ENCODE measurements at regions not wholly inside any gene's neighbourhood (a gene's known extent, or its start where the extent isn't known, plus 50 kb on each side); places are given as distances from the start of the nearest gene placed in this dataset.

DNA sequence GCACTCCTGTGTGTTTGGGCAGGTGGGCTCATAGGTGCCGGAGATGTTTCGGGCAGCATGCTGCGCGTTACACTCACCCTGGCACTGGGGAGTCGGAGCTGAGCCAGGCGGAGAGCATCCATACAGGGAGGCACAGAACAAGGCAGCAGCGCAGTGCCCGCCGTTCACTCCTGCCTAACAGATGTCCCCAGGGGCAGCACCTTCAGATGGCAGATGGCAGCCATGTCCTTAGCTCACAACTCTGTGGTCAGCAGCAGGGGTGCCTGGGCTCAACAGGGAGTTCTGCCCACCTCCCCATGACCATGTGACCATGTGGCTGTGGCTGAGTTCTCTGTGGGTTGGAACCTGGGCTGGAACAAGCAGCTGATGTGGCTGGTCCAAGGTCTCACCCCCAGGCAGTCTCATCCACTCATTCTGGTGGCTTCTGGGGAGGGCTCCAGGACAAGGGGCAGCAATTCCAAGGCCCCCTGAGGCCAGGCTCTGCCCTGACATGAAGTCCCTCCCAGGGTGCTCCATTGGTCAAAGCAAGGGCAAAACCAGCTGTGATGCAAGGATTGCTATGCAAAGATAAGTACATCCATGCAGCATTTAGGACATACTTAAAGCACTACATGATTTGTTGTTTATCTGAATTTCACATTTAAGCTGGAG, 64.2 kb downstream of the MRPL36 start:
- no peak overlapping the region for H3K4me3 ChIP-seq
- no peak for TF ChIP-seq POLR2A (IDR thresholded peaks at IDR 0.05)
- TF ChIP-seq CTCF (IDR thresholded peaks at IDR 0.05) = no peak
- intact Hi-C loops (cut with DNase I) = no loop called here
- WGBS, 4 donors = 86 to 100% (median 92%) methylated on average over 4 to 9 of the region's 9 CpGs
- H3K9me3 ChIP-seq = peaks cover 0 to 13% (median 6%) of the 10 kb centered on the region in 12 donors
- peaks cover 0 to 14% (median 2%) of the 10 kb centered on the region in 9 donors for H3K27me3 ChIP-seq
- peak in 1 of 5 donors; percentile 8 for DNase-seq
- H3K36me3 ChIP-seq = no peaks in the 10 kb centered on the region
- no peak for ATAC-seq
- no peaks in the 10 kb centered on the region for H3K4me1 ChIP-seq
- H3K27ac ChIP-seq = no peak overlapping the region

GRCh38 chr5:1734908-1735289, 64.7 kb downstream of the MRPL36 start:
- no peak for TF ChIP-seq POLR2A (IDR thresholded peaks at IDR 0.05)
- DNase-seq (no peak), ATAC-seq (no peak)
- Histone ChIP-seq H3K4me3 (no peak overlapping the region), H3K9me3 (peaks cover 0 to 8% (median 1%) of the 10 kb centered on the region in 12 donors), H3K4me1 (no peaks in the 10 kb centered on the region), H3K36me3 (no peaks in the 10 kb centered on the region), H3K27me3 (peaks cover 0 to 18% (median 2%) of the 10 kb centered on the region in 9 donors), H3K27ac (no peak overlapping the region)
- intact Hi-C loops (cut with DNase I) = no loop called here
- 37 to 43% (median 39%) methylated on average over 5 to 9 of the region's 9 CpGs for WGBS, 4 donors

DNA sequence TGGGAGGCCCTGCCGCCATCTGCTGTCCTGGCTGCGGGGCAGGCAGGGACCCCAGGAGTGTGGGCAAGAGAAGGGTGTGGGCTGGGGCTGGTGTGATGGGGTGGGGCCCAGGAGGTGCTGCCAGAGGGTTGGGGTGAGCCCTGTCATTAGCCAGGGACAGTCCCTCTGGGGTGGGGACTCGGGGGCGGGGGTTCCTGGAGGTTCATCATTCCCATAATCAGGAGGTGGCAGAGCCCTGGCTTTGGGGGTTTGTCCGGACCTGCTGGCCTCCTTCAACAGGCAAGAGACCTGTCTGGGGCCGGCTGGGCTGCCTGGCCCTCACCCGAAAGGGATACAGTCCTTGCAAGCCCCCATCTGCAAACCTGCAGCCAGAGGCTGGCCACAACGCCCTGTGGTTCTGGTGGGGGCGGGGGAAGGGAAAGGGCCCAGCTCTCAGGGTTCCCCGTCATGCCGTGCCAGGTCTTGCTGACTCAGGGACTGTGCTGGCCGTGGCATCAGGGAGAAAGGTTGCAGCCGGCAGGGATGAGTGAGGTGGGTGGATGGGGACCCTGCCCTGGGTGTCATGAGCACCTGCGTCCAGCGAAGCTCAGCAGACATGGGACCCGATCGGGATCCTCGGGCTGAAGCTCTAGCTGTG, 65.2 kb downstream of the MRPL36 start:
- TF ChIP-seq CTCF (IDR thresholded peaks at IDR 0.05) = no peak
- TF ChIP-seq POLR2A (IDR thresholded peaks at IDR 0.05) = no peak
- intact Hi-C loops (cut with DNase I) = no loop called here
- 78 to 85% (median 81%) methylated on average over 8 to 18 of the region's 18 CpGs for WGBS, 4 donors

GRCh38 chr5:1733369-1733768, 66.3 kb downstream of the MRPL36 start:
- TF ChIP-seq CTCF (IDR thresholded peaks at IDR 0.05) (no peak), POLR2A (IDR thresholded peaks at IDR 0.05) (no peak)
- intact Hi-C loops (cut with DNase I) = no loop called here

More for the DNA sequence above, 65.2 kb downstream of the MRPL36 start:
- peaks cover 0 to 4% (median 0%) of the 10 kb centered on the region in 12 donors for H3K9me3 ChIP-seq
- no peaks in the 10 kb centered on the region for H3K36me3 ChIP-seq
- no peak overlapping the region for H3K4me3 ChIP-seq
- no peaks in the 10 kb centered on the region for H3K4me1 ChIP-seq
- H3K27ac ChIP-seq = no peak overlapping the region
- DNase-seq (peak in 1 of 5 donors; percentile 12), ATAC-seq (no peak)
- H3K27me3 ChIP-seq = peaks cover 0 to 18% (median 2%) of the 10 kb centered on the region in 9 donors

More at GRCh38 chr5:1733369-1733768, 66.3 kb downstream of the MRPL36 start:
- H3K36me3 ChIP-seq = no peaks in the 10 kb centered on the region
- no peaks in the 10 kb centered on the region for H3K4me1 ChIP-seq
- 79 to 87% (median 81%) methylated on average over 7 of the region's 7 CpGs for WGBS, 4 donors
- no peaks in the 10 kb centered on the region for H3K9me3 ChIP-seq
- H3K4me3 ChIP-seq = no peak overlapping the region
- peak in 1 of 5 donors; percentile 24 for DNase-seq
- peaks cover 0 to 15% (median 2%) of the 10 kb centered on the region in 9 donors for H3K27me3 ChIP-seq
- ATAC-seq = no peak
- H3K27ac ChIP-seq = no peak overlapping the region

Measured in heart left ventricle (tissue), 16 donors.